ENCODE measurements at regions not wholly inside any gene's neighbourhood (a gene's known extent, or its start where the extent isn't known, plus 50 kb on each side); places are given as distances from the start of the nearest gene placed in this dataset.

DNA sequence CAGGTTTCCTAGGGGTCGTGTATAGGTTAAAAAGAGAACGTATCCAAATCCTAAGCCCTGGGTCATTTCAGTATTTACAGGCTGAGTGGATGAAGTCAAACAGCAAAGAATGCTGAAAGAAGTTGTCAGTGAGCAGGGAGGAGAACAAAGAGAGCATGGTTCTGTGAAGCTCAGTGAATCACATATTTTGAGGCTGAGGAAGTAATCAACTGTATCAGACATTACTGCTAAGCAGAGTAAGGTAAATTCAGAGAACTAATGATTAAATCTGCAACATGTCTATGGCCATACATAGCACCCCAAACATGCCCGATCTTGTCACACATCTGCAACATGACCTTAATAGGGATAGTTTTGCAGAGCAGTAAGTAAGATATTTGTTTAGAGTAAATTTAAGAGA, 1130.3 kb downstream of the RAPGEF2 start:
- H3K36me3 Mint-ChIP-seq (ENCODE audit: insufficient read depth), result no peaks in the 10 kb centered on the region
- no peak overlapping the region for H3K27ac Mint-ChIP-seq
- peaks cover 4% of the 10 kb centered on the region for H3K4me1 Mint-ChIP-seq (ENCODE audit: low read depth)
- H3K4me3 Mint-ChIP-seq (ENCODE audit: low read depth), result no peak overlapping the region
- no peak for DNase-seq (ENCODE audit: low spot score, unreplicated experiment)
- H3K27me3 Mint-ChIP-seq, result no peaks in the 10 kb centered on the region
- TF ChIP-seq, protein P1, sequence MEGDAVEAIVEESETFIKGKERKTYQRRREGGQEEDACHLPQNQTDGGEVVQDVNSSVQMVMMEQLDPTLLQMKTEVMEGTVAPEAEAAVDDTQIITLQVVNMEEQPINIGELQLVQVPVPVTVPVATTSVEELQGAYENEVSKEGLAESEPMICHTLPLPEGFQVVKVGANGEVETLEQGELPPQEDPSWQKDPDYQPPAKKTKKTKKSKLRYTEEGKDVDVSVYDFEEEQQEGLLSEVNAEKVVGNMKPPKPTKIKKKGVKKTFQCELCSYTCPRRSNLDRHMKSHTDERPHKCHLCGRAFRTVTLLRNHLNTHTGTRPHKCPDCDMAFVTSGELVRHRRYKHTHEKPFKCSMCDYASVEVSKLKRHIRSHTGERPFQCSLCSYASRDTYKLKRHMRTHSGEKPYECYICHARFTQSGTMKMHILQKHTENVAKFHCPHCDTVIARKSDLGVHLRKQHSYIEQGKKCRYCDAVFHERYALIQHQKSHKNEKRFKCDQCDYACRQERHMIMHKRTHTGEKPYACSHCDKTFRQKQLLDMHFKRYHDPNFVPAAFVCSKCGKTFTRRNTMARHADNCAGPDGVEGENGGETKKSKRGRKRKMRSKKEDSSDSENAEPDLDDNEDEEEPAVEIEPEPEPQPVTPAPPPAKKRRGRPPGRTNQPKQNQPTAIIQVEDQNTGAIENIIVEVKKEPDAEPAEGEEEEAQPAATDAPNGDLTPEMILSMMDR (IDR thresholded peaks at IDR 0.05; ENCODE audit: unreplicated experiment), result no peak
- H3K9me3 Mint-ChIP-seq (ENCODE audit: low read depth), result no peaks in the 10 kb centered on the region

DNA sequence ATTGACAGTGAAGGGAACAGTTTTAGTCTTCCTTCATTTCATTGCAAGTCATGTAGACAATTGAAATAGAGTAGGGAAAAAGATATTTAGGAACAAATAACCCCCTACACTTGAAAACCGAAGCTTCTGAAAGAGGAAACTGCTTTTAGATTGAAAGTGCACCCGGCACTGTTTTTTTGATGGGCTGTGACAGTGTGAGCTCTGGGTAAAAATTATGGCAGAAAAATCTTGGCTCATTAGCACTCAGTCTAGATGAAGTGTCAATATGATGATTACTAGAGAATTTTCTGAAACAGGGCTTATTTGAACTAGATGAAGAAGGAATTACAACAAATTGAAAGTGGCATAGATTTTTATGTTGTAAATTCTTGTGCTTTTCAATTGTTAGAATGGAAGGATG, 1132.4 kb downstream of the RAPGEF2 start:
- Mint-ChIP-seq H3K9me3 (ENCODE audit: low read depth) (peaks cover 2% of the 10 kb centered on the region), H3K27ac (no peak overlapping the region), H3K27me3 (no peaks in the 10 kb centered on the region)

DNA sequence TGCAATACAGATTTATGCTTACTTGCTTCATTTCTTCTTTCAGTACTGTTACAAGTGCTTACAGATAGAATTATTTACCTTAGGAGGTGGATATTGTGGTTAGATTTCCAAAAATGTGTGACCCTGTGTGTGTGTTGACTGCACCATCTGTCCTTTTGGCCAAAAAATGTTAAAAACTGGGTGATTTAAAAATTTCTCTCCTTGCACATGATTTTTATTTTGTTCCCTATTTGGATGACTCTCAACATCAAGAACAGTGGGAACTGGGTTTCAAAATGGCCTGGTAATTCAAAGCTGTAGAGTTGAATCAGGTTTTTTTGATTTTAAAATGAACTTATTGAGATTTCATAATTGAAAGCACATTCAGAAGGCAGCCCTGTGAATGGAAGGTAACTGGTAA, 1132.9 kb downstream of the RAPGEF2 start:
- H3K9me3 Mint-ChIP-seq (ENCODE audit: low read depth), result peaks cover 3% of the 10 kb centered on the region
- H3K27ac Mint-ChIP-seq, result no peak overlapping the region
- DNase-seq (ENCODE audit: low spot score, unreplicated experiment), result no peak
- TF ChIP-seq, protein P1 (IDR thresholded peaks at IDR 0.05; ENCODE audit: unreplicated experiment), result no peak
- H3K4me1 Mint-ChIP-seq (ENCODE audit: low read depth), result peaks cover 4% of the 10 kb centered on the region
- no peaks in the 10 kb centered on the region for H3K36me3 Mint-ChIP-seq (ENCODE audit: insufficient read depth)
- no peaks in the 10 kb centered on the region for H3K27me3 Mint-ChIP-seq
- no peak overlapping the region for H3K4me3 Mint-ChIP-seq (ENCODE audit: low read depth)

More for the DNA sequence above, 1132.4 kb downstream of the RAPGEF2 start:
- peaks cover 4% of the 10 kb centered on the region for H3K4me1 Mint-ChIP-seq (ENCODE audit: low read depth)
- no peaks in the 10 kb centered on the region for H3K36me3 Mint-ChIP-seq (ENCODE audit: insufficient read depth)
- DNase-seq (ENCODE audit: low spot score, unreplicated experiment), result no peak
- no peak overlapping the region for H3K4me3 Mint-ChIP-seq (ENCODE audit: low read depth)
- TF ChIP-seq, protein P1 (IDR thresholded peaks at IDR 0.05; ENCODE audit: unreplicated experiment), result no peak

DNA sequence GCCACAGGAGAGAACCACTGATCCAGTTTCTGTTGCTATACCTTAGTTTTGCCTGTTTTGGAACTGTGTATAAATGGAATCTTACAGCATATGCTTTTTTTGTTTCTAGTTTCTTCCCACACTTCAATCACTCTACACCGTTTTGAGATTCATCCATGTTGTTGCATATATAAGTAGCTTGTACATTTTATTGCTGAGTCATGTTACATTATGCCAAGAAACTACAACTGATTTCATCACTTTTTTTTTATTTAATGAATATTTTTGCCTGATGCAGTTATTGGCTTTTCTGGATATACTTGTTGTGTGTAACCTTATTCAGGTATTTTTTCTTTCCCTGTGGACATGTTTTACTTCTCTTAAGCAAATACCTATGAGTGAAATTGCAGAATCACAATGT, 1135.9 kb downstream of the RAPGEF2 start:
- Mint-ChIP-seq H3K27ac (no peak overlapping the region), H3K36me3 (ENCODE audit: insufficient read depth) (no peaks in the 10 kb centered on the region), H3K27me3 (no peaks in the 10 kb centered on the region), H3K9me3 (ENCODE audit: low read depth) (peaks cover 20% of the 10 kb centered on the region), H3K4me3 (ENCODE audit: low read depth) (no peak overlapping the region), H3K4me1 (ENCODE audit: low read depth) (peaks cover 1% of the 10 kb centered on the region)
- DNase-seq (ENCODE audit: low spot score, unreplicated experiment), result no peak
- TF ChIP-seq, protein P1 (IDR thresholded peaks at IDR 0.05; ENCODE audit: unreplicated experiment), result no peak

DNA sequence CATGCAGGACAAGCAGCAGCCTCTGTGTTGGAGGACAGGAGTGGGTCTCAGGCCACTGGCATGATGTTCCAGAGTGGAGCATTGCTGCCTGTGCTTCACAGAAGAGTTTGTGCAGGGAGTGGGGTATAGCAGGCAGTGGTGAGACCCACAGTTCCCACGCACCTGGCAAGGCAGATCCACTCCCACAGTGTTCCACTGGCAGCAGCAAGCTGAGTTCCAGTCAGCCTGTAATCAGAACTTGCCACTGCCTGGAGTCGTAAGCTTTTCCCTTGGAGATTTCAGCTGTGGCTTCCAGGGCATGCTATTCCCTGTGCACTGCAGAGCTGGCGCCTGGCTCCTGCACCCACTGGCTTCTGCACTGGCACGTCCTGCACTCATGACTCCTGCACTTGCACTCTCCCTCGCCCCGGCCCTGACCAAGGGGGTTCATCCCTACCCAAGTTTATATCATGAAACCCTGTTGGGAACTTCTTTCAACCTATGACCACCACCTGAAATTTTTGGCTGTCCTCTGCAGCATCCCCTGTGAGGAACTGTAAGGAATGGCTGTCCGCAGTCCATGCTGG, 1144.3 kb downstream of the RAPGEF2 start:
- Mint-ChIP-seq H3K36me3 (ENCODE audit: insufficient read depth) (no peaks in the 10 kb centered on the region), H3K9me3 (ENCODE audit: low read depth) (peaks cover 22% of the 10 kb centered on the region), H3K27me3 (no peaks in the 10 kb centered on the region), H3K4me1 (ENCODE audit: low read depth) (peaks cover 7% of the 10 kb centered on the region), H3K4me3 (ENCODE audit: low read depth) (no peak overlapping the region), H3K27ac (no peak overlapping the region)
- TF ChIP-seq, protein P1 (IDR thresholded peaks at IDR 0.05; ENCODE audit: unreplicated experiment), result no peak
- DNase-seq (ENCODE audit: low spot score, unreplicated experiment), result no peak

All from progenitor cell of endocrine pancreas (in vitro differentiated cells).